Nephron (organoid): ENCODE measurements at regions not wholly inside any gene's neighbourhood (a gene's known extent, or its start where the extent isn't known, plus 50 kb on each side); places are given as distances from the start of the nearest gene placed in this dataset.

Experiments used
- H3K27ac Mint-ChIP-seq, 3 experiments: 2 replicates each; pipeline ENCODE4 v1.8.0; 2020; ENCODE audit warnings: mixed read lengths in 3 of 3, mild to moderate bottlenecking in 2 of 3, moderate library complexity in 1 of 3
- H3K27me3 Mint-ChIP-seq: 2 replicates; pipeline ENCODE4 v1.8.0; 2021; ENCODE audit warnings: low read depth, mild to moderate bottlenecking, moderate library complexity, mixed read lengths
- H3K36me3 Mint-ChIP-seq: 2 replicates; pipeline ENCODE4 v1.8.0; 2020; ENCODE audit warnings: low read depth, mixed read lengths
- H3K4me1 Mint-ChIP-seq: 2 replicates; pipeline ENCODE4 v1.8.0; 2020; ENCODE audit warnings: mixed read lengths
- H3K4me3 Mint-ChIP-seq, 3 experiments: 2 replicates each; pipeline ENCODE4 v1.8.0; 2020; ENCODE audit warnings: mild to moderate bottlenecking in 3 of 3, mixed read lengths in 3 of 3, moderate library complexity in 2 of 3
- H3K9me3 Mint-ChIP-seq: 2 replicates; pipeline ENCODE4 v1.8.0; 2020; ENCODE audit warnings: mixed read lengths
- CTCF ChIP-seq, 3 experiments: fragments of 200-600 bp; sonication (generic); IDR thresholded peaks; one replicate each; pipeline ENCODE4 v1.5.0; 2021; ENCODE audit warnings: antibody characterized with exemption in 3 of 3; ENCODE audit not compliant: unreplicated experiment in 3 of 3

- H3K36me3 Mint-ChIP-seq = no peaks in the 10 kb centered on the region
- peaks cover 20% of the 10 kb centered on the region for H3K9me3 Mint-ChIP-seq
- H3K4me3 Mint-ChIP-seq = no peak overlapping the region
- H3K4me1 Mint-ChIP-seq = no peaks in the 10 kb centered on the region
- TF ChIP-seq CTCF (IDR thresholded peaks at IDR 0.05; ENCODE audit: unreplicated experiment in 3 of 3) = no peak
- H3K27me3 Mint-ChIP-seq = peaks cover 4% of the 10 kb centered on the region
- no peak overlapping the region for H3K27ac Mint-ChIP-seq
Observed at GRCh38 chr12:67111182-67111581, 158.0 kb upstream of the CAND1 start.

- TF ChIP-seq CTCF (IDR thresholded peaks at IDR 0.05; ENCODE audit: unreplicated experiment in 3 of 3) = no peak
- Mint-ChIP-seq H3K36me3 (no peaks in the 10 kb centered on the region), H3K4me3 (no peak overlapping the region), H3K9me3 (peaks cover 7% of the 10 kb centered on the region), H3K27ac (no peak overlapping the region), H3K4me1 (no peaks in the 10 kb centered on the region), H3K27me3 (peaks cover under 1% of the 10 kb centered on the region)
Observed at GRCh38 chr12:67112586-67112985, 156.6 kb upstream of the CAND1 start.

- H3K4me3 Mint-ChIP-seq = no peak overlapping the region
- no peaks in the 10 kb centered on the region for H3K36me3 Mint-ChIP-seq
- no peaks in the 10 kb centered on the region for H3K4me1 Mint-ChIP-seq
- no peaks in the 10 kb centered on the region for H3K9me3 Mint-ChIP-seq
- H3K27ac Mint-ChIP-seq = no peak overlapping the region
- TF ChIP-seq CTCF (IDR thresholded peaks at IDR 0.05; ENCODE audit: unreplicated experiment in 3 of 3) = no peak
- peaks cover 3% of the 10 kb centered on the region for H3K27me3 Mint-ChIP-seq
Observed at GRCh38 chr12:67116134-67116533, 153.0 kb upstream of the CAND1 start.

- Mint-ChIP-seq H3K27me3 (peaks cover 6% of the 10 kb centered on the region), H3K4me1 (no peaks in the 10 kb centered on the region), H3K4me3 (no peak overlapping the region), H3K9me3 (no peaks in the 10 kb centered on the region), H3K27ac (no peak overlapping the region), H3K36me3 (no peaks in the 10 kb centered on the region)
- TF ChIP-seq CTCF (IDR thresholded peaks at IDR 0.05; ENCODE audit: unreplicated experiment in 3 of 3) = no peak
Observed at GRCh38 chr12:67122584-67122983, 146.6 kb upstream of the CAND1 start.

GRCh38 chr12:67137256-67137655, 131.9 kb upstream of the CAND1 start:
- H3K36me3 Mint-ChIP-seq = no peaks in the 10 kb centered on the region
- TF ChIP-seq CTCF (IDR thresholded peaks at IDR 0.05; ENCODE audit: unreplicated experiment in 3 of 3) = no peak
- peaks cover 7% of the 10 kb centered on the region for H3K4me1 Mint-ChIP-seq
- no peak overlapping the region for H3K27ac Mint-ChIP-seq
- H3K27me3 Mint-ChIP-seq = peaks cover 4% of the 10 kb centered on the region
- H3K9me3 Mint-ChIP-seq = no peaks in the 10 kb centered on the region
- no peak overlapping the region for H3K4me3 Mint-ChIP-seq

- no peak overlapping the region for H3K4me3 Mint-ChIP-seq
- no peaks in the 10 kb centered on the region for H3K27me3 Mint-ChIP-seq
- no peak for TF ChIP-seq CTCF (IDR thresholded peaks at IDR 0.05; ENCODE audit: unreplicated experiment in 3 of 3)
- no peak overlapping the region for H3K27ac Mint-ChIP-seq
- peaks cover 7% of the 10 kb centered on the region for H3K4me1 Mint-ChIP-seq
- H3K9me3 Mint-ChIP-seq = no peaks in the 10 kb centered on the region
- no peaks in the 10 kb centered on the region for H3K36me3 Mint-ChIP-seq
Observed at GRCh38 chr12:67141296-67142018, 127.7 kb upstream of the CAND1 start.
